Activated CD8-positive, alpha-beta memory T cell treated with anti-CD3 and anti-CD28 coated beads, Interleukin-2, amount 50 U/mL, for 24 hours (primary cell): ENCODE measurements at regions not wholly inside any gene's neighbourhood (a gene's known extent, or its start where the extent isn't known, plus 50 kb on each side); places are given as distances from the start of the nearest gene placed in this dataset.

Experiments
- DNase-seq: peaks from one replicate; pipeline ENCODE4 v3.0.0-alpha.2; 2020; ENCODE audit errors: extremely low read depth

GRCh38 chr18:37701967-37702366 is 136.4 kb upstream of the CELF4 start:
- DNase-seq, result no peak

- DNase-seq, result no peak
These were observed 133.0 kb upstream of the CELF4 start for GRCh38 chr18:37698508-37699040.

- no peak for DNase-seq
These were observed 128.9 kb upstream of the CELF4 start for GRCh38 chr18:37694516-37694915.

- DNase-seq, result no peak
These were observed 125.6 kb upstream of the CELF4 start for GRCh38 chr18:37691162-37691561.

- DNase-seq, result no peak
These were observed 124.2 kb upstream of the CELF4 start for GRCh38 chr18:37689841-37690240.

- no peak for DNase-seq
These were observed 119.0 kb upstream of the CELF4 start for GRCh38 chr18:37684590-37684989.

DNA sequence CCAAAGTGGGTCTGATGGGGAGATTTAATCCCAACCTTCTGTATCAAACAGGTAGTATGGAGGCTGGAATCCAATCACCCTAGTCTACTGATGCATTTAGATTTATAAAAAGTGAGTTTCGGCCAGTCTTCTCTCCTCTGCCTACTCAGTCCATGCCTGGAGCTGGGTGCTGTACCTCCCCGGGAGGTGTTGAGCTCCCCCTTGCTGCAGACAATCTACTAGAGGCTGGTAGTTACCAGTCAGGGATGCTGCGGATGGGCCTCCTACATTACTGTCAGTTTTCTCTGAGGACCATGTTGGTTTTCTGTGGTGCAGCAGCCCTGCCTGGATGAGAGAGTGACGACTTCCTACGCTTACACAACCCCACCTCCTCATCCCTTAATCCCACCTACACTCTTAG is 118.6 kb upstream of the CELF4 start:
- no peak for DNase-seq

DNA sequence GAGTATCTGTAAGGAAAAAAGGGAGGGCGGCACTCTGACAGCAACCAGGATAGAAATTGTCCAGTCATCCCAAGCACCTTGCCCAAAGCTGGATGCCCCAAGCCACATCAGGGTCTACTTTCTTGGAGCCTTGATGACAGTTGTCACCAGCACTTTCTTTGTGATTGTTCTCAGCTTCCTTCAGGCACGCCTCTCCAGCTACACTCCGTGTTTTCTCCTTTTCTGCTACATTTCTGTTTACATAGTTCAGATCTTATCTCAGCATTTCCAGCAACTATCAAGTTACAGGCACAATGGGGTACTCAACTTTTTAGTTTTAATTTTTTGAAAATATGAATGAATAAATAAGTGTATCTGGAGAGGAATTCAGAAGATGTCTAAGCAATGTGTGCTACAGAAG is 115.3 kb upstream of the CELF4 start:
- no peak for DNase-seq

DNA sequence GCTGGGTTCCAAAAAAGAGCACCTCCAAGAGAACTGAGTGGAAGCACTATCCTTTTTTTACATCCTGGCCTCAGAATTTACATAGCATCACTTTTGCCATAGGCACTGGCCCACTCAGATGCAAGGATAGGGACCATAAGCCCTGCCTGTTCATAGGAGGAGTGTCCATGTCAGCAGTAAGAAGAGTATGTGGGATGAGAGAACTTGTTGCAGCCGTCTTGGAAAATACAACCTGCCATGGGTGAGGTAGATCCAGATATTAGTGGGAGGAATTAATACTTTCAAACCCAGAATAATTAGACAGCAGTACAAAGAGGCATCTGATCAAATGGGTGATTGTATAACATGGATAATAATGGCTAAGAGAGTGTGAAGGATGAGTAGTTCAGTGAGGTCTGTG is 110.7 kb upstream of the CELF4 start:
- DNase-seq, result no peak

DNA sequence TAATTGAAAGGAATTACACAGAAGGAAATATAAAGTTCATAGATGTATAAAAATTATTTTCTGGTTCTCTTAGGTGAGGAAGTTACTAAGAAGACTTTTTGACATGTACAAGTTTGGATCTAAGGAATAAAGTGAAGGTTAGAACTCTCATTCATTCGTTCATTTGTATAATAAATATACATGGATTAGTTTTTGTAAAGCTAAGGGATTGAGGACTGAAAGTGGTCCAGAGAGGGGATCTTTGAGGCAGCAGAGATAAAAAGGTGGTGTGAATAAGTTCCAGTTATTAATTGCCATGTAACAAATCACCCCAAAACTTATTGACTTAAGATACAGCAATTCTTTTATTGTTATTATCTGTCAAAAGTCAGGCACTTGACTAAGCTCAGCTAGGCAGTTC is 110.1 kb upstream of the CELF4 start:
- DNase-seq, result no peak

DNA sequence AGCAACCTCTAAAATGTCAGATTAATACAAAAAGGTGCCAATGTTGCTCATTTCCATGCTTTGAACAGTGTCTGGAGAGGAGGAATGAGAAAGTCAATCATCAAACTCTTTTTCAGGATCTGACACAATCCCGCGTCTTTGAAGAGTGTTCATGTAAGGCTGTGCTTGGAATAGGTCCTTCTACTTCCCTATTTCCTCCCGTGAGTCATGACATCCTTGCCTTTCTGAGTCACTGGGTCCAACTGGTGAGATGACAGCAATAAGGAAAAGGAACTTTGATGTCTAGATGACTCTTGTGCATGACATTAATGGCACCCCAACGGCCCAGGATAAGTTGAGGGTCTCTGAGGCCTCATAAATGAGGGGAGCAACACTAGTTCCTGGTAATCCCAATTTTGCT is 109.0 kb upstream of the CELF4 start:
- DNase-seq, result no peak

GRCh38 chr18:37673671-37674070 is 108.1 kb upstream of the CELF4 start:
- DNase-seq, result no peak

GRCh38 chr18:37672932-37673595 is 107.5 kb upstream of the CELF4 start:
- DNase-seq, result no peak

DNA sequence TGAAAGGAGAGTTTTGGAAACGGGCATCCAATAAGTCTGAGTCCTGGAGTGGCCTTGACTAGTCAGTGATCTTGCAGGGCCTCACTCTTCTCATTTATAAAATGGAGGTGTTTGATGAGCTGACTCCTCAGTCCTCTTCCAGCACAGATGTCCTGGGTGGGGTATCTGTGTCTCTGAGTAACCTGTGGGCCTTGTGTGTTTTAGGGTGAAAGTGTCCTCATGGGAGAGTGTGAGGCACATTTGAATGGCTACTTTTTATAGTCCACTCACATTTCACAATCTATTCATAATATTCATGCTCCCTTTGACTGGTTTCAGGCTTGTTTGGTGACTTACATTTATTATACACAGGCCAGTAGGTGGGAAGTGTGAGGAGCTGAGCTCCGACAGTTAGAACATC is 106.4 kb upstream of the CELF4 start:
- no peak for DNase-seq

DNA sequence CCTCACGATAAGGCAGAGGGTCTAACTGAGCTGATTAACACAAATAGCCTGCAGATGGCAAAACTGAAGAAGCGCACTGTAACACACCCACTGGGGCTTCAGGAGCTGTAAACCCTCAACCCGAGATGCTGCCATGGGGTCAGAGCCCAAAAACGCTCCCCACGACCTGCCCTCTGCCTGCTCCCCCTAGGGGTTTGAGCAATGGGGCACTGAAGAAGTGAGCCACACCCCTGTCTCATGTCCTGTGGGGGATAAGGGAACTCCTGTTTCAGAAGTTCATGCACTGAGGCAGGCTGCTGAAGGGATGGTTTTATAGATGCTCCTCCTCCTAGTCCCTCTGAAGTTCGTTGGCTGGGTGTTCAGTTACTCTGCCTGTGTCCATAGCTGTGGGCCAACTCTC is 105.9 kb upstream of the CELF4 start:
- no peak for DNase-seq

DNA sequence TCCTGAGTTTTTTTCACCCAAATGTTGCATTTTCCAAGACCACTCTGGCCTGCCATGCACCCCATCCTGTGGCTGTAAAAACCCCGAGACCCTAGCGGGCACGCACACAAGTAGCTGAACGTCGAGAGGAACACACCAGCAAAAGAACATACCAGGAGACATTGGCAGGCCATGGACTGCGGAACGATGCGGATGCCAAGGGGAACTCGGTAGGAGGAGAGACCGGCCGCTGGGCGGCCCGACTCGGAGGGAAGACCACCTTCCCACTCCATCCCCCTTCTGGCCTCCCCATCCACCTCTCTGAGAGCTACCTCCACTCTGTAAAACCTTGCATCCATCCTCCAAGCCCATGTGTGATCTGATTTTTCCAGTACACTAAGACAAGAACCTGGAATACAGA is 105.5 kb upstream of the CELF4 start:
- no peak for DNase-seq

- DNase-seq, result no peak
These were observed 104.5 kb upstream of the CELF4 start for GRCh38 chr18:37669991-37670534.

DNA sequence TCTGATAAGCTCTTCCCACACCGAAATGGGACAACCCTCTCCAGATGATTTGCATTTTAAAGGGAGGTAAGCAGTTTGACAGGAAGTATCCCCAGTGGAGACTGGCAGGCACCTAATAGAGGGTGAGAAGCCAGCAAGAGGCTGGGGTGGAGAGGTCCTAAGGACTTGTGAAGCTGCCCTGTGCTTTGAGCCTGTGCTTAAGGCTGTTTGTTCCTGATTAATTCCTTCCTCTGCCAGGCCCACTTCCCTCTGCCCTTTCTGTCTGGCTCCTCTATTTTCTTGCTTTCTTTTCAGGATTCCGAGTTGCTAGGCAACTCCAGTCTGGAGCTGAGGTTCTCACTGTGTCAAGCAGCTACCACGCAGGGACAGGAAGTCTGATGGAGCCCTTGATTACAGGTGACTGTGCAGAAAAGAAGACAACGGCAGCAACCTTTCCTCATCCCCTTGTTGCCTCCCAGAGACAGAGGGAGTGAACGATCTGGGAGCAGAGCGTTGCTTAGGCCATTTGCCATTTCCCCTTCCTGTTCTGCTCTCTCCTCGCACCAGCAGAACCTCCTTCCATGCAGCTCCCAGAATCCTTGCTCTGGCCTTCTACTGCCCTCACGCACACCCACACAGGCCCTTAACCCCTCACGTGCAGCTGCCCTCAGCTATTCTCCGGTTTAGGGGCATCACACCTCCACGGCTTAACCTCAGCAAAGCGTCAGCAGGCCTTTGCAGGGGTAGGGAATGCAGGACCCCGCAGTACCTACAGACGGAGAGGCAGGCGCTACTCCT is 103.6 kb upstream of the CELF4 start:
- DNase-seq, result no peak

- DNase-seq, result no peak
These were observed 102.2 kb upstream of the CELF4 start for GRCh38 chr18:37667836-37668235.

DNA sequence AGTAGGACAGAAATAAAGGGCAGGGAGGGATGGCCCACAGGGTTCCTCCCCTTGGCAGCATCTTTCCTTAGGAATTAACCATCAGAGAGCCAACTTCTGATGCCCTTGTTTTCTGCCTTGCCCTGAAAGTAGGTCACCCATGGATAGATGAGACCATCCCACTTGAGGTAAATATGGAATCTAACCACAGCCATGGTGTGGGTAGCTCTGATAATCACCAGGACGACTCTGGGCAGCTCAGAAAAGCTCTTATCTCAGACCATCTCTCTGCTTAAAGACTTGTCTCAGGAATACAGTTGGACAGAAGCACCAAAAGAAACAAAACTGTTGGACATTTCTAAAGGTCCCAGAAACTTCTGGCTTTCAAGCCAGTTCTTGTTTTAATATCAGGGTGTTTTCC is 101.4 kb upstream of the CELF4 start:
- DNase-seq, result no peak

DNA sequence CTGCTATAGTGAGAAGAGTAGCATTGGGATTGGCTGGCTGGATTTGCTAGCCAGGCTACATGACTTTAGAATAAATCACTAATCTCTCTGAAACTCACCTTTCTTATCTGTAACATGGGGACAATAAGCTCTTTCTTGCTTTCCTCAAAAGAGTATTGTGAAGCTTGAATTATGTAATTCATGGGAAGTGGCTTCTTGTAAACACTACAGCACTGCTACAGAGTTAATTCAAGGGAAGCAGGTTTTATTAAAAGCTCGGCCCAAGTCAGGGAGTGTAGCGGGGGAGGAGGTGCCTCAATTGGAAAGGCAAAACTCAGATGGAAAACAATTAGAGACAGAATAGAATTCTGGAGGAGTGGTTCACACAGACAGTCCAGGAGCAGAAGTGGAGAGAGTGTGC is 100.9 kb upstream of the CELF4 start:
- no peak for DNase-seq

GRCh38 chr18:37665346-37665745 is 99.7 kb upstream of the CELF4 start:
- DNase-seq, result no peak

- DNase-seq, result no peak
These were observed 97.8 kb upstream of the CELF4 start for GRCh38 chr18:37663446-37663845.
